ENCODE measurements at regions not wholly inside any gene's neighbourhood (a gene's known extent, or its start where the extent isn't known, plus 50 kb on each side); places are given as distances from the start of the nearest gene placed in this dataset.

DNA sequence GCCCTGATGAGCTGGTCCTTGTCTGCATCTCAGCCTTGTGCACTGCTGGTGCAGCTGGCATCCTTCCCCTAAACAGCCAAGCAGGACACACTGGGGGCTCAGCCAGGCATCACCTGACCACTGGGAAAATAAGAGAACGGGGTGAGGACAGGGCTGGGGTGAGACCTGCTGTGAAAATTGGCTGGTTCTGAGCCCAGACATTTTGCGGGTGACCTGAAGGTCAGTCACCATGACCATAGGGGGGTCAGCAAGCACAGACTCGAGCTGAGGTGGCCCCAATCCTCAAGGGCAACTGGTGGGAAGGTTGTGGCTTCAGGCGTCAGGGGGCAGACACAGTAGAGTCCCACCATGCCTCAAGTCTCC is 144.9 kb upstream of the TWIST2 start:
- TF ChIP-seq EZH2 (IDR thresholded peaks at IDR 0.05; ENCODE audit: borderline replicate concordance, insufficient read depth, low read depth, low read length, poor library complexity, severe bottlenecking), result no peak
- TF ChIP-seq, protein P1, sequence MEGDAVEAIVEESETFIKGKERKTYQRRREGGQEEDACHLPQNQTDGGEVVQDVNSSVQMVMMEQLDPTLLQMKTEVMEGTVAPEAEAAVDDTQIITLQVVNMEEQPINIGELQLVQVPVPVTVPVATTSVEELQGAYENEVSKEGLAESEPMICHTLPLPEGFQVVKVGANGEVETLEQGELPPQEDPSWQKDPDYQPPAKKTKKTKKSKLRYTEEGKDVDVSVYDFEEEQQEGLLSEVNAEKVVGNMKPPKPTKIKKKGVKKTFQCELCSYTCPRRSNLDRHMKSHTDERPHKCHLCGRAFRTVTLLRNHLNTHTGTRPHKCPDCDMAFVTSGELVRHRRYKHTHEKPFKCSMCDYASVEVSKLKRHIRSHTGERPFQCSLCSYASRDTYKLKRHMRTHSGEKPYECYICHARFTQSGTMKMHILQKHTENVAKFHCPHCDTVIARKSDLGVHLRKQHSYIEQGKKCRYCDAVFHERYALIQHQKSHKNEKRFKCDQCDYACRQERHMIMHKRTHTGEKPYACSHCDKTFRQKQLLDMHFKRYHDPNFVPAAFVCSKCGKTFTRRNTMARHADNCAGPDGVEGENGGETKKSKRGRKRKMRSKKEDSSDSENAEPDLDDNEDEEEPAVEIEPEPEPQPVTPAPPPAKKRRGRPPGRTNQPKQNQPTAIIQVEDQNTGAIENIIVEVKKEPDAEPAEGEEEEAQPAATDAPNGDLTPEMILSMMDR (IDR thresholded peaks at IDR 0.05), result no peak

Measured in B cell (primary cell).